ENCODE measurements at regions not wholly inside any gene's neighbourhood (a gene's known extent, or its start where the extent isn't known, plus 50 kb on each side); places are given as distances from the start of the nearest gene placed in this dataset.

- DNase-seq (ENCODE audit: low read depth in 1 of 2, low spot score in 1 of 2): no peak
Observed at GRCh38 chr2:195498839-195499490, 158.1 kb upstream of the SLC39A10 start.

- peak; percentile 16 to 26 for DNase-seq (ENCODE audit: low read depth in 1 of 2, low spot score in 1 of 2)
Observed at GRCh38 chr2:195498176-195498575, 158.8 kb upstream of the SLC39A10 start.

- no peak for DNase-seq (ENCODE audit: low read depth in 1 of 2, low spot score in 1 of 2)
Observed at GRCh38 chr2:195496991-195497390, 160.0 kb upstream of the SLC39A10 start.

- no peak for DNase-seq (ENCODE audit: low read depth in 1 of 2, low spot score in 1 of 2)
Observed at GRCh38 chr2:195495966-195496365, 161.1 kb upstream of the SLC39A10 start.

- no peak for DNase-seq (ENCODE audit: low read depth in 1 of 2, low spot score in 1 of 2)
Observed at GRCh38 chr2:195495351-195495750, 161.7 kb upstream of the SLC39A10 start.

- no peak for DNase-seq (ENCODE audit: low read depth in 1 of 2, low spot score in 1 of 2)
Observed at GRCh38 chr2:195494451-195494850, 162.6 kb upstream of the SLC39A10 start.

- DNase-seq (ENCODE audit: low read depth in 1 of 2, low spot score in 1 of 2): no peak
Observed at GRCh38 chr2:195493416-195493815, 163.6 kb upstream of the SLC39A10 start.

GRCh38 chr2:195490319-195490718 lies 166.7 kb upstream of the SLC39A10 start:
- DNase-seq (ENCODE audit: low read depth in 1 of 2, low spot score in 1 of 2): no peak

GRCh38 chr2:195489101-195489500 lies 167.9 kb upstream of the SLC39A10 start:
- DNase-seq (ENCODE audit: low read depth in 1 of 2, low spot score in 1 of 2): no peak

- no peak for DNase-seq (ENCODE audit: low read depth in 1 of 2, low spot score in 1 of 2)
Observed at GRCh38 chr2:195488567-195488966, 168.5 kb upstream of the SLC39A10 start.

- no peak for DNase-seq (ENCODE audit: low read depth in 1 of 2, low spot score in 1 of 2)
Observed at GRCh38 chr2:195486987-195487644, 169.9 kb upstream of the SLC39A10 start.

- DNase-seq (ENCODE audit: low read depth in 1 of 2, low spot score in 1 of 2): no peak
Observed at GRCh38 chr2:195486520-195486919, 170.5 kb upstream of the SLC39A10 start.

GRCh38 chr2:195482010-195482409 lies 175.0 kb upstream of the SLC39A10 start:
- no peak for DNase-seq (ENCODE audit: low read depth in 1 of 2, low spot score in 1 of 2)

- no peak for DNase-seq (ENCODE audit: low read depth in 1 of 2, low spot score in 1 of 2)
Observed at GRCh38 chr2:195480121-195480520, 176.9 kb upstream of the SLC39A10 start.

GRCh38 chr2:195479407-195479806 lies 177.6 kb upstream of the SLC39A10 start:
- no peak for DNase-seq (ENCODE audit: low read depth in 1 of 2, low spot score in 1 of 2)

GRCh38 chr2:195477996-195478382 lies 179.0 kb upstream of the SLC39A10 start:
- no peak for DNase-seq (ENCODE audit: low read depth in 1 of 2, low spot score in 1 of 2)

- no peak for DNase-seq (ENCODE audit: low read depth in 1 of 2, low spot score in 1 of 2)
Observed at GRCh38 chr2:195477248-195477995, 179.6 kb upstream of the SLC39A10 start.

GRCh38 chr2:195475336-195475735 lies 181.7 kb upstream of the SLC39A10 start:
- DNase-seq (ENCODE audit: low read depth in 1 of 2, low spot score in 1 of 2): no peak

- no peak for DNase-seq (ENCODE audit: low read depth in 1 of 2, low spot score in 1 of 2)
Observed at GRCh38 chr2:195473862-195474261, 183.2 kb upstream of the SLC39A10 start.

- DNase-seq (ENCODE audit: low read depth in 1 of 2, low spot score in 1 of 2): no peak
Observed at GRCh38 chr2:195472501-195473234, 184.4 kb upstream of the SLC39A10 start.

GRCh38 chr2:195471807-195472206 lies 185.2 kb upstream of the SLC39A10 start:
- DNase-seq (ENCODE audit: low read depth in 1 of 2, low spot score in 1 of 2): no peak

- DNase-seq (ENCODE audit: low read depth in 1 of 2, low spot score in 1 of 2): no peak
Observed at GRCh38 chr2:195471163-195471562, 185.9 kb upstream of the SLC39A10 start.
